Left hindlimb (tissue), 1 donor: ENCODE measurements at regions not wholly inside any gene's neighbourhood (a gene's known extent, or its start where the extent isn't known, plus 50 kb on each side); places are given as distances from the start of the nearest gene placed in this dataset.
"Not testable (repeated sequence)": the region's sequence is repeated elsewhere in the genome, so short reads cannot be mapped to it uniquely, and the experiment has no call there.

Experiments
- DNase-seq: peaks from one replicate; pipeline ENCODE4 v3.0.0-alpha.2; 2018

DNA sequence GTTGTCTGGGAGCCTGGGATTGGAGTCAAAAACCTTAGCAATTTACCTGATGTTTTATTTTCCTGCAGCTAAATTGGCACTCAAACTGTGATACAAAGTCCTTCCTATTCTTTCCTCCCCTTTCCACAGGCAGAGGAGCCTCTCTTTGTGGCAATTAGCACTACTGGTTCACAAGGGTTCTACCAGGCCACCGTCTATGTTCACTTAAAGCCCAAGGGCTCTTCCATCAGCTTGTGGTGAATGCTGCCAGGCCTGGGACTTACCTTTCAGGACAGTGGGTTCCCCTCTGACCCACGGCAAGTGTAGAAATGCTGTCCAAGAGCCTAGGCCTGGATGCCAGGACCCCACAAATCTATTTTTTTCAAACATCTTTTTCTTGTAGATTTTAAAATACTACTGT, 251.9 kb upstream of the B3GALT2 start:
- no peak for DNase-seq

DNA sequence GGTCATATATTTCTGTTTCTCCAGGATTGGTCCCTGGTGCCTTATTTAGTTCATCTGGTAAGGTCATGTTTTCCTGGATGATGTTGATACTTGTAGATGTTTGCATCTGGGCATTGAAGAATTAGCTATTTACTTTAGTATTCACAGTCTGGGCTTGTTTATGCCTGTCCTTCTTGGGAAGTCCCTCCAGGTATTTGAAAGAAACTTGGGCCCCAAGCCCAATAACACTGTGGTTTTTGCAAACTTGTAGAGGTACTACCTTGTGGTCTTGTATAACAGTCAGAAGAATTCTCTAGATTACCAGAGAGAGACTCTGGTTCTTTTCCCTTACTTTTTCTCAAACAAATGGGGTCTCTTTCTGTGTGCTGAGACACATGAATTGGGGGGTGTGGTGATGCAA, 251.4 kb upstream of the B3GALT2 start:
- DNase-seq, result no peak

DNA sequence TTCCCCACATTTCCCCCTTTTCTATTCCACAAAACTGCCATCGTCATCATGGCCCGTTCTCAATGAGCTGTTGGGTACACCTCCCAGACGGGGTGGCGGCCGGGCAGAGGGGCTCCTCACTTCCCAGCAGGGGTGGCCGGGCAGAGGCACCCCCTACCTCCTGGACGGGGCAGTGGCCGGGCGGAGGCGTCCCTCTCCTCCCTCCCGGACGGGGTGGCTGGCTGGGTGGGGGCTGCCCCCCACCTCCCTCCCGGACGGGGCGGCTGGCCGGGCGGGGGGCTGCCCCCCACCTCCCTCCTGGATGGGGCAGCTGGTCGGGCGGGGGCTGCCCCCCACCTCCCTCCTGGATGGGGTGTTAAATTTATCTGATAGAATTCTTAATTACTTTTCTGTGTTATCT, 250.9 kb upstream of the B3GALT2 start:
- DNase-seq, result not testable (repeated sequence)

DNA sequence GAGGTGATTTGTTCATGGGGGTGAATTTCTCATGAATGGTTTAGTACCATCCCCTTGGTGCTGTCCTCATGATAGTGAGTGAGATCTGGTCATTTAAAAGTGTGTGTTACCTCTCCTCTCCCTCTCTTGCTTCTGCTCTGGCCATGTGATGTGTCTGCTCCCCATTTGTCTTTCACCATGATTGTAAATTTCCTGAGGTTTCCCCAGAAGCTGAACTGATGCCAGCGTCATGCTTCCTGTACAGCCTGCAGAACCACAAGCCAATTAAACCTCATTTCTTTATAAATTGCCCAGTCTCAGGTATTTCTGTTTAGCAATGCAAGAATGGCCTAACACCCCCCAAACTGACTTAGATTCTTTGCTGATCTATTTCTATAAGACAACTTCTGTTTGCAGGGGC, 249.4 kb upstream of the B3GALT2 start:
- no peak for DNase-seq

- DNase-seq, result no peak
Measured at GRCh38 chr1:193434319-193434718, 247.9 kb upstream of the B3GALT2 start.

GRCh38 chr1:193433599-193433998, 247.2 kb upstream of the B3GALT2 start:
- DNase-seq, result no peak

- DNase-seq, result no peak
Measured at GRCh38 chr1:193432979-193433587, 246.7 kb upstream of the B3GALT2 start.

- DNase-seq, result no peak
Measured at GRCh38 chr1:193431265-193431977, 245.0 kb upstream of the B3GALT2 start.

GRCh38 chr1:193427524-193427923, 241.1 kb upstream of the B3GALT2 start:
- DNase-seq, result no peak

- no peak for DNase-seq
Measured at GRCh38 chr1:193426061-193426460, 239.6 kb upstream of the B3GALT2 start.

GRCh38 chr1:193421487-193421886, 235.1 kb upstream of the B3GALT2 start:
- no peak for DNase-seq

DNA sequence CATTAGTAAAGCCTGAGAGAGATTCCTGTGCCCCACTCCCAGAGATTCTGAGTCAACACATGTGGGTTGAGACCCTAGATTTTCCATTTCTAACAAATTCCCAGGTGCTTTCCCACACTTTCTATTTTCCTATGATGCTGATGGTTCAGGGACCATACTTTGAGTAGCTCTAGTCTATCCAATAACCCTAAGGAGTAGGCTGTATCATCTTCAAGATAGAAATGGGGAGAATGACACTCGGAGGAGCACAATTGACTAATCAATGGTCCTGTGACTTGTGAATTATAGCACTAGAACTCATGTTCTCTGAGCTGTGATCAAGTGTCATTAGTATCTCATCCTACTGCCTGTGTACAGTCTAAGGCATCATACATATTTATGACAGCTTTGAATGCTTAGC, 232.9 kb upstream of the B3GALT2 start:
- DNase-seq, result no peak

- DNase-seq, result no peak
Measured at GRCh38 chr1:193418745-193419058, 232.3 kb upstream of the B3GALT2 start.

GRCh38 chr1:193417945-193418744, 231.7 kb upstream of the B3GALT2 start:
- no peak for DNase-seq

DNA sequence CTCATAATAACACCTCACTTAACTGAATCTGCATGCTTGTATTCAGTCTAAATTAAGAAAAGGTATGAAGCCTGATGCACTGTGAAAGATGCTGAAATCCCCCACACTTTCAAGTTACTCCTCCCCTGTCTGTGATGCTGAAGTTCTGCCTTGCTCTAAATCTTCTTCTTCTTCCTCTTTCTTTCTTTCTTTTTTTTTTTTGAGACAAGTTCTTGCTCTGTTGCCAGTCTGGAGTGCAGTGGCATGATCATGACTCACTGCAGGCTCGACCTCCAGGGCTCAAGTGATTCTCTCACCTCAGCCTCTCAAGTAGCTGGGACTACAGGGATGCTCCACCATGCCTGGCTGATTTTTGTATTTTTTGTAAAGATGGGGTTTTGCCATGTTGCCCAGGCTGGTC, 231.0 kb upstream of the B3GALT2 start:
- no peak for DNase-seq

- no peak for DNase-seq
Measured at GRCh38 chr1:193416226-193417024, 230.0 kb upstream of the B3GALT2 start.

DNA sequence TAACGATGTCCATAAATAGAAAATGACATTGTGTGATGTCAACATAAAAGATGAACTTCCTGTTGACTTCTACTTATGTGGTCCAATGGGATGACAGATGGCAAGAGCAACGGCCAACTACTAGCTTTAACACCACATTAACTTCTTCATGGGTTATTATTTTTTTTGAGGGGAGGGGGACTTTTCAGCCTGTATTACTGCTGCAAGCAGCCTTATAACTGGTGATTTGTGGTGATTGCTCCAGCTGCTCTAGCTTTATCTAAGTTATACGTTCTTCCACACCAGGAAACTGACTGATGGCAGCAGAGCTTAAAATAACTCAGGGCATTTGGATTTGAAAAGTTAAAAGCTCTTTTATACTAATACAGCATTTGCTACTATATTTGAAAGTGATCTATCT, 228.8 kb upstream of the B3GALT2 start:
- no peak for DNase-seq

DNA sequence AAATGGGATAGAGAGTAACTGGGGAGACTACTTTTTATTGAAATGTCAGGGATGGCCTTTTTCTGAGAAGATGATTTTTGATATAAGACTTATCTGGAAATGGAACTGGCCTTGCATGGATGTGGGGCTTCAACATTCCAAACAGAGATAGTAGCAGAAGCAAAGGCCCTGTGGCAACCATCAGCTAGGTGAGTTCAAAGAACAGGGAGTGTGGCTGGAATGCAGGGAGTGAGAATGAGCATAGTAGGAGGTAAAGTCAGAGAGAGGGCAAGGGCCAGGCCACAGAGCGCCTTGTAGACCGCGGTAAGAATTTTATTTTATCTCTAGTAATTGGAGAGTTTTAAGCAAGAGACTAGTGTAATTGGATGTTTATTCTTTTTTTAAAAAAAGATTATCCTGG, 227.0 kb upstream of the B3GALT2 start:
- no peak for DNase-seq

- no peak for DNase-seq
Measured at GRCh38 chr1:193412748-193413147, 226.3 kb upstream of the B3GALT2 start.

DNA sequence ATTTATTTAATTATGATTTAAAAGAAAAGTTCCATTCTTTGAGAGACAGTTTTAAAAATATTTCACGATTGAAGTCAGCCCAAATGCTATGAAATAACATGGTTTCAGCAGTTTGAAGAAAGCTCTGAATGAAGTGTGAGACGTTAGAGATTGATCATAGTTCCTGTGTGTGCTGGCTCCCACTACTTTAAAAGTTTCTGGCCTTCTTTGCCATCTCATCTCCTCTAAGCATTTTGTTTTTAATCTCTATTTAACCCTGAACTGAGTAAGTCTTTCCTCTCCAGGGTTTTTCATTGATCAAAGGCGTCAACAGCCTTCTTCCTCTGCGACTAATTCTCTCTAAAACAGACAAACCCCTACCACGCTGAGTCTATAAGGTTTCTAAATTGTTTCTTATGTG, 225.3 kb upstream of the B3GALT2 start:
- no peak for DNase-seq

- DNase-seq, result no peak
Measured at GRCh38 chr1:193411215-193411614, 224.8 kb upstream of the B3GALT2 start.

DNA sequence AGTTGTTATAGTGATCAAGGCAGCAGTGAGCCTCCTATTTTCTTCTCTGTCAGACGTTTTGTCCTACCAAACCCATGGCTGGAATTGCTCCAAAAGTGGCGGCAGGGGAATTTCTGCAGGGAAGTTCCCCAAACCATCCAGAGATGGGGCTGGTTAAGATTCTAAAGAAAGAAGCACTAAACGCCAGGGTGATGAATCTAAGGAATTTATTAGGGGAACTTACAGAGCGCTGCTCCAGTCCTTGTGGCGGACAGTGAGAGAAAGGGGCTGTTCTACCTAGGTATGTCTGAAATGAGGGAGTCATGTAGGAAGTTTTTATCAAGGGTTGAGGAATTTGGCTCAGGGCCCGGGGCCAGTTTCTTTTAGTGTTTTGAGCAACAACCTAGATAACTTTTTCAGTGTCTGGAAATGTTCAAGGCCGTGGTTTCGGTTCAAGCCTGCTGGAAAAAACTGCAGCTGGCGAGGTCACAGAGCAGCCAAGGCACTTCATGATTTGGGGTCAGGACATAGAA, 222.4 kb upstream of the B3GALT2 start:
- DNase-seq, result no peak

DNA sequence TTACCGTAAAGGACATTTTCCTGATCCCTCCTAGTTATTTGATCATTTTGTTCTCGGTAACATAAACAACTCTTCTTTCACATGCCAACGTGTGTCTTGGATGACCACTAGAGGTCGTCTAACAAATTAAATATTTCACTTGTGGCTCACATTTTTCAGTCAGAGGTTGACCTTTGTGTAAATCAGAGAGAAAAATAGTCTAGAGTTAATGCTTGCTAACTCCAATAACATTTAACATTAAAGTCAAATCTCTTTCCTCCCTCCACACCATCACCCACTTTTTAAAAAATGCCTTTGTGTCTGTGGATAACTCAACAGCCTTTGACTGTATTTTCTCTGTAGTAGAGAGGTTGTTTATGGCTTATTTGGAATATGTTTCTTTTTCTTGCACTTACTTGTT, 220.5 kb upstream of the B3GALT2 start:
- DNase-seq, result no peak
